Activated T-cell treated with anti-CD3 and anti-CD28 coated beads for 48 hours (primary cell): ENCODE measurements at regions not wholly inside any gene's neighbourhood (a gene's known extent, or its start where the extent isn't known, plus 50 kb on each side); places are given as distances from the start of the nearest gene placed in this dataset.
"Not testable (repeated sequence)": the region's sequence is repeated elsewhere in the genome, so short reads cannot be mapped to it uniquely, and the experiment has no call there.

ENCODE experiments used
- DNase-seq: peaks from one replicate; pipeline ENCODE4 v3.0.0-alpha.2; 2020; ENCODE audit warnings: low read depth

DNA sequence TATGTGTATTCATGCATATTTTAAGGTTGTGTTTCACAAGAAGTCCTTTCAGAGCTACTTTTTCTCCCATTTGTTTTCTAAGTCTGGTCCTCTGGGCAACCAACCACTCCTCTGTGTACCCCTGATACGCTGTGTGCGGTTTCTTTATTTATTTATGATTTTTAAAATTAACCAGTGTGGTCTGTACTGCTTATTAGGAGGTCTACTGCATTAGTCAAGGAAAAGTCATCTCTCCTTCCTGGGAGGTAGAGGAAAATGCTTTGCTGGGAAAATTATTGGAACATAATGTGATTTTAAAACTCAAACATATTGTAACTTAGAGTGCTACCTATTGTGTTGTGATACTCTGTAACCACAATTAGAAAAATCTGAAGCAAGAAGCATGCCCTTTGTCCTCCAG lies 1404.3 kb downstream of the SUCLG1 start:
- DNase-seq: no peak

DNA sequence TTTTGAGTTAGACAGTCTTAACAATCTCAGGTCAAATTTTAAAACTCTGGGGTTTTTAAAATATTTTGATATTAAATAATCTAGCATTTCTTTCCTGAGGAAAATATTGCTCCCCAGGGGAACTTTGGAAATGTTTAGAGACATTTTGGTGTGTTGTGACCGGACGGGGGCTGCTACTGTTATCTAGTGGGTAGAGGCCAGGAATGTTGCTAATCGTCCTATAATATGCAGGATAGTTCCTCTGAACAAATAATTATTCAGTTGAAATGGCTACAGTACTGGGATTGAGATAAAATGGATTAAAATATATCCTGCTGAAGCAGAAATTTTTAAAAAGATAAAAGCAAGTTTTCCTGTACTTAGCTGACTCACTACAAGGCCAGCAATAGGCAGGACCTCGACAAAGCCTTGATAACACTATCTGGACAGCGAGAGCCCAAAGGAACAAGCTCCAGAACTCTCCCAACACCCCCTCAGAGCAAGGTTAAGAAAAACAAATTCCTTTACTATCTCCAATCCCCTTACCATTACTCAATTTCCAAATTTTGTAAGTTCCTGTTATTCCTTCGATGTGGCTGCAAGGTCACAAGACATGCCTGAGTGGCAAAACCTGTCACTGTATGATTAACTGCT lies 1407.4 kb downstream of the SUCLG1 start:
- no peak for DNase-seq

DNA sequence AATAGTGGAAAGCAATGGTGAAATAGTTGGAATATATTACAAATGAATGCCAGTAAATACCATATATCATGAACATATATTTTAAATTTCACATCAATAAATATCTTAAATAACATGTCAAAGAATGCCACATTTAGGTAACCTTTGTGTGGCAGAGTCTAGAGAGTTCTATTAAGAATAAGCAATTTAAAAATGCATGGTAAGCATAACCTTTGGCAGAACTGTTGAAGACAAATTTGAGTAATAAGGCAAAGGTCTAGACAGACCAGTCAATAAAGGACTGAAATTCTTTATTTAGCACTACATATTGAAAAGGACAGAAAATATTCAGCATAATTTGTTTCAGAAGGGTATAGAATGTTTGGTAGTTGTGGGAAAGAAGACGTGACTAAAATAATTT lies 1417.0 kb downstream of the SUCLG1 start:
- DNase-seq: no peak

DNA sequence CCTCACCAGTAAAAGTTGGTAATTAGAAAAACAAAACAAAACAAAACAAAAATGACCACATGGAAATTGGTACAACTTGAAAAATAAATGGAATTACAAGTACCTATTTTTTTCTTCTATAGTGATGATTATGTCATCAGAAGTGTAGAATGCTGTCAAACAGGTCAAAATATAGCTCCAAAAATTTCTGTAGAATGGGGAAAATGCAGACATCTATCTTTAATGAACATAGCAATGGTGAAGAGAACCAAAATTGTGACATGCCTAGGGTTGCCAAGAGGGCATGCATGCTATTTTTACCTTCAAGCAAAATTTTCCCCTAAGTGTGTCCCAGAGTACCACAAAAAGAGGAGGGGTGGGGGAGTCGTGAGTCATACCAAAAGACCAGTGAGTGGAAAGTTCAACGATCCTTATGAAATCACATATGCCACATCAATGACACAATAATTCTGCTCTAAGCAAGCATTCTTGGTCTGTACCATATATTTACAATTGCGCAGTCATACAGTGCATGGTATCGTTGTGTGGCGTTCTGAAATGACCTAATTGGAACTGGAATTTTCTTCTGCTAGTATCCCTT lies 1436.4 kb downstream of the SUCLG1 start:
- DNase-seq: no peak

DNA sequence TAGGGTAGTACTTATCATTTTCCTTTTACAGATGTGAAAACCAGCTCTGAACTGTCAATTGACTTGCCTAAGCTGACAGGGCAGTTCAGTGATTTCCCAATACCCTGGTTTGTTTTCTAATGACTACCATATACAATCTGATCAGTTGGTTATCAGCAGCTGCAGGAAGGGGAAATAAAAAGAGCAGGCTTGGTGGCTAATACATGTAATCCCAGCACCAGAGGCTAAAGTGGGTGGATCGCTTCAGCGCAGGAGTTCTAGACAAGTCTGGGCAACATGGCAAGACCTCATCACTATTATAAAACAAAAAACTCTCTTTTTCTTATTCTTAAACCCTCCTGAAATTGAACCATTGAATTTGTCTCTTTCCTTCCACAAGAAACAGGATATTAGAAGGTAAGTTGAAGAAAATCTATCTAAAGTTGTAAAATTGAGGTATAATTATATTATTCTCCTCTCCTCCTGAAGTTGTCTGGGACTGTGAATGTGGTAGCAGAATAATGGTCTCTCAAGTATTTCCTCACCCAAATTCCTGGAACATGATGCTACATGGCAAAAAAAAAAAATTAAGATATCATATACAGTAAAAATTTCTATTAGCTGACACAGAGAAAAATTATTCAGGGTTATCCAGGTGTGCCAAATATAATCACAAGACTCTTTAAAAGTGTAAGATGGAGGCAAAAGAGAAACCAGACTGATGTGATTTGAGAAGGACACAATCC lies 1441.6 kb downstream of the SUCLG1 start:
- DNase-seq: no peak

DNA sequence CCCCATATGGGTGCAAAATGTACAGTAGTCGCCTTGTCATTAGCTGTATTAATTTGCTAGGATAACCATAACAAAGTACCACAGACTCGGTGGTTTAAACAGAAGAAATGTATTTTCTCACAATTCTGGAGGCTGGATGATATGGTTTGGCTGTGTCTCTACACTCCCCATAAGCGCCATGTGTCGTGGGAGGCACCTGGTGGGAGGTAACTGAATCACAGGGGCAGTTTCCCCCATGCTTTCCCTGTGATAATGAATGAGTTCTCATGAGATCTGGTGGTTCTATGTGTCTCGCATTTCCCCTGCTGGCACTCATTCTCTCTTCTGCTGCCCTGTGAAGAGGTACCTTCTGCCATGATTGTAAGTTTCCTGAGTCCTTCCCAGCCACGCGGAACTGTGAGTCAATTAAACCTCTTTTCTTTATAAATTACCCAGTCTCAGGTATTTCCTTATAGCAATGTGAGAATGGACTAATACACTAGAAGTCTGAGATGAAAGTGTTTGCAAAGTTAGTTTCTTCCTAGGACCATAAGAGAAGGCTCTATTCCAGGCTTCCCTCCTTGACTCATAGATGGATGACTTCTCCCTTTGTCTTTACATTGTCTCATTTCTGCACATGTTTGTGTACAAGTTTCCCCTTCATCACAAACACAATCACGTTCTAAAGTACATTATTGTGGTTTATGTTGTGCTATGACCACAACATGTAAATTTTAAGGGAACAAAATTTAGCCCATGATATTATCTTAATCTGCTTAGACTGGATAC lies 1442.6 kb downstream of the SUCLG1 start:
- DNase-seq: no peak

DNA sequence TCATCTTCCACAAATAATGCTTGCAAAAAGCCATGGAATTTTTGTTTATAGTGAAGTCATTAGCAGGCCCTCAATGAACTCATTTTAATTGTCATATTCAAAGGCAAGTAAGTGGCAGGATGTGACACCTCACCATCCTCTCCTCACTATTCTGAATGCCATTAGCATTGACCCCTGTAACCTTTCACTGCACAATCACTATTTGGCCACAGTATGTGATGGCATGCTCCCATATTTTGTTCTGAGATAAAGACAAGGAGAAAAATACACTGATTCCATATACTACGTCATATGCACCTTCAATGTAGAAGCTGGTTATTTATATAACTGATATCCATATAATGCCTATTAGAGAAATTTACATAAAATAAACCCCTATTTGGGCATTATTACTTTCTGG lies 1443.2 kb downstream of the SUCLG1 start:
- DNase-seq: no peak

DNA sequence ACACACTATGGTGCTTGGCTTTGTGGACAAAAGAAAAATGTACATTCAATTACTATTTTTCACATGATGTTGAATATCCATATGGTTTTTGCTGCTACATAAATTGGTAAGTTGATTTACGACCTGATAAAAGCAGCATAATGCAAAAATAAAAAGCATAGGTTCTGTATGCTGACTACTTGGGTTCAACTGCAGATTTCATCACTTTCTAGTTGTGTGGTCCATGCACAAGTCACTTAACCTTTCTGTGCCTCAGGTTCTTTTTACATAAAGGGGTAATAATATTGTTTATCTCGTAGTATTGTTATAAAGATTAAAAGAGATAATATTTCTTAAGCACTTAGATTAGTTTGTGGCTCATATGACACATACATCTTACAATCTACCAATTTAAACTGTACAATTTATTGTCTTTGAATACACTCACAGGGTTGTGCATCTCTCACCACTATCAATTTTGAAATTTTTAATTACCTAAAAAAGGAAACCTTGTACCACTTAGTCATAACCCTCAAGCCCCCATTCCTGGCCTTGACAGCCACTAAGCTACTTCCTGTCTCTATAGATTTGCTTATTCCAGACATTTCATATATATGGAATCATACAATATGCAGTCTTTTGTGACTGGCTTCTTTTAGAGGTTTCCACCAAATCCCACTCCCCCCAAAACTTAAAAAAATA lies 1443.9 kb downstream of the SUCLG1 start:
- no peak for DNase-seq

DNA sequence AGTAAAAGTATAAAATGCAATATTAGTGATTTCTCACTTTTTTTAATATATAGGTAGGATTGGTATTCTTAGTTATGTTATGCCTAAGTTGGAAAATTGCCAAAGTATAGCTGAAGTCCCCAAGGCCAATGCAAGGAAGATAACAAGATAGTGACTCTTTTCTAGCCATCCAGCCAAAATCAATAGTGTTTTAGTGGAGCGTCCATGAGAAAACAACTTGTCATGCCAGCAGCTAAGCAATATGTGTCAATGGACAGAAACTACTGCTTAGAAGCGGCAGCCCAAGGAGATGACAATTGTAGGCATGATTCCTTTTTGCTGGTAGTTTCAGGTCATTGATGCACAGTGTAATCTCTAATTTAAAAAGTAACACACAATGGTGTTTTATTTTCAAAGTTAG lies 1444.6 kb downstream of the SUCLG1 start:
- no peak for DNase-seq

DNA sequence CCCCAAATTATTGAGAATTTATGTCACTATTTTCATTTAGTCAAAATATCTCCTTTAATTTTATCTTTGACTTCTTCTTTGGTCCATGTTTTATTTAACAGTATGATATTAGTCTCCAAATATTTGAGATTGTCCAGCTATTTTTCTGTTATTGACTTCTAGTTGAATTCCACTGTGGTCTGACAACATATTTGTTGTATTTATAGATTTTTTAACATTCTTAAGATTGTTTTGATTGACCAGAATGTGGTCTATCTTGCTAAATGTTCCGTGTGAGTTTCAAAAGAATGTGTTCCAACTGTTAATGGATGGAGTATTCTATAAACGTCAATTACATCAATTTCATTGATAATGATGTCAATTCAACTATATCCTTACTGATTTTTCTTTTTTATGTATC lies 1452.1 kb downstream of the SUCLG1 start:
- no peak for DNase-seq

DNA sequence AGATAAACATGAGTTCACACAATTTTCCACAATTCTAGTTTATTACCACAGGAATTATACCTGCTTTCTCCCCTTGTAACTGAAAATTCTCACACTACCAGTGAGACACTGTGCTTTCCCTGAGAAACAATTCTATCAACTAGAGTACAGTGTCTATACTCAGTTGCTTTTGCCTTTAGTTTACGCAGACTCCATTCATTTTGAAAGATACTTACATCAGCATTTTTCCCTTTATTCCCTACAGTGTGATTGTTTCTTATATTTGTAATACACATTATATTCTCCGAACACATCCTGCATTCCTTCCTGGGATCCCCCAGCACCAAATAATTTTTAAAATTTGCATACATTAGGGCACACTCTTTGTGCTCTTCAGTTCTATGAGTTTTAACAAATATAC lies 1455.5 kb downstream of the SUCLG1 start:
- no peak for DNase-seq

DNA sequence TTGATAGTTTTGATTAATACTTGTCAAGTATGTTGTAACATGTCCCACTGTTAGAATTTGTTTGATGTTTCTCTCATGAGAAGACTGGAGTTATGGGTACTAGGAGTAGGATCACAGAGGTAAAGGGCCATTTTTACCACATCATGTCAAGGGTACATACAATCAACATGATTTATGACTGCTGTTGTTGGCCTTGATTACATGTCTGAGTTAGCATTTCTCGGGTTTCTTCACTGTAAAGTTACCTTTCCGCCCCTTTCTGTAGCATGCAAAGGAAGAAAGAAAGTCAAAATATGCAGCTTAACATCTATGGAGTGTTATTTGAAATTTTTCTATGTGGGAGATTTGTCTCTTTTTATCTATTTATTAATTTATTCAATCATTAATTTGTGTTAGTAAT lies 1456.4 kb downstream of the SUCLG1 start:
- DNase-seq: no peak

DNA sequence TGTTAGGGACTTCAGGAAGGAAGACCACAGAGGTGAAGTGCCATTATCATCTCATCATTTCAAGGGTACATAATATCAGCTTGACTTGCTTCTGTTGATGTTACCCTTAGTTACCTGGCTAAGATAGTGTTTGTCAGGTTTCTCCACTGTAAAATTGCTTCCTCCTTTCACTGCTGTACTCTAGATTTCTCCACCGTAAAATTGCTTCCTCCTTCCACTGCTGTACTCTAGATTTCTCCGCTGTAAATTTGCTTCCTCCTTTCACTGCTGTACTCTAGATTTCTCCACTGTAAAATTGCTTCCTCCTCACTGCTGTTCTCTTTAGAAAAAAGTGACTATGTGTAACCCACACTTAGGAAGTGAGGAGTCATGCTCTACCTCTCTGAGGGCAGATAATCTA lies 1460.3 kb downstream of the SUCLG1 start:
- no peak for DNase-seq

DNA sequence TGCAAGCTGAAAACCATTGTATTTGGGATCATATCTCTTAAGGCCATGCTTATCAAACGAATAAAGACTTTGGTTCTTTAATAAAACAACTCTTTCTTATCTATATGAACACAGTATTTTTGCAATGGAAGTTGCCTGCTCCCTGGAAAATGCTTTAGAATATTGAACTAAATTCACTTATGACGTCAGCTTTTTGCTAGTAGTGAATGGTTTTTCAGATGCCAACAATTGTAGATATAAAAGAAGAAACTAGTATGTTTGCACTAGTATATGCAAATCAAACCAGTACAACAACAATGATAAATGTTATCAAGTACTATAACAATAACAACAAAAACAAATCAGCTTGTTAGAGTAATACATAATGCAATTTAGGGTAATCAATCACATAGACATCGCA lies 1462.9 kb downstream of the SUCLG1 start:
- DNase-seq: no peak

DNA sequence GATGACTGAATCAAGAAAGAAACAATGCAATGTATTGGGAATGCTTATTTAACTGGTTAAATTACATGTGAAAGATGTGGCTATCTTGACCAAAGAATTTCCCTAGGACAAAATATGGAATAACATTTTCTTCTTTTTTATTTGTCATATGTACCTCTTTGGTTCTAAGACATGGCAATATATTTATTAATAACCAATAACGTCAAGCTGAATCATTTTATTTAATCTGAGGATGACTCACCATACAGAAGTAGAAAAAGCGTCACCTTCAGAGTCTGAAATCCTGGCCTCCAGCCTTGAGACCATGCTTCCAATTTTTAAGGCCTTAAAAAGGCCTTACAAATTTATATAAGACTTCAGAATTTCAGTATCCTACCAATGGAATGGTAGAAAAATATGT lies 1464.9 kb downstream of the SUCLG1 start:
- no peak for DNase-seq

DNA sequence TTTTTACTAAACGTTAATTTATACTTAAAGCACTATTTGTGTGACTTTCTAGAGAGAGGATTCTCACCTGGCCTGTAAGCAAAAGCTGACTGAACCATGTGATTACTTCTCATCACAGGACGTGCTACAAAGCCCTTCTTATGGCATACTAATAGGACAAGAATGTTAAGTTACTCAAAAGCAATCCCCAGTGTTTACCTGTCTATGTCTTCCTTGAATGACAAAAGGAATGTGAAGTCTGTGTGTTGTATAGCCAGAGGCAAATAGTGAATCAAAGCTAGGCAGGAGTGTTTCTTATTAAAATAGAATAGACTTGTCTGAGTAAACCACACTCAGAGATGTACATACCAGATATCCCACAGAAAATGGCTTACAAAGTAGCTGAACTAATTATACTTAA lies 1465.5 kb downstream of the SUCLG1 start:
- DNase-seq: no peak

DNA sequence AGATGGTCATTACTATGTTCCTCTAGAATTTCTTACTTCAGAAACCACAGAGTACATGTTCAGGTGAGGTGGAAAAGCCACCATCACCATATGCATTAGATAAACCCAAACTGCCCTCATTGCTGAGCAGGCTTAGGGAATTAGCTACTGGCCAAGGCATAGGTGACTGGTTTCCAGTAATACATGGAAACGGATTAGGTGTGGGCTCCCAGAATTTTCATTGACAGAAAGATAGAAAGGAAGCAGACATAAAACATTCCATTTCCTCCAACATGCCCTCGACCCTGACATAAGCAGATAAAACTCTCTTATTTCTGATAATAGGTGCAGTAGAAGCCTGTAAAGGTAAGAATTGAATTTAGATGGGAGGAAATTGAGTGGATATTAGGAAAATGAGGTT lies 1466.1 kb downstream of the SUCLG1 start:
- DNase-seq: no peak

DNA sequence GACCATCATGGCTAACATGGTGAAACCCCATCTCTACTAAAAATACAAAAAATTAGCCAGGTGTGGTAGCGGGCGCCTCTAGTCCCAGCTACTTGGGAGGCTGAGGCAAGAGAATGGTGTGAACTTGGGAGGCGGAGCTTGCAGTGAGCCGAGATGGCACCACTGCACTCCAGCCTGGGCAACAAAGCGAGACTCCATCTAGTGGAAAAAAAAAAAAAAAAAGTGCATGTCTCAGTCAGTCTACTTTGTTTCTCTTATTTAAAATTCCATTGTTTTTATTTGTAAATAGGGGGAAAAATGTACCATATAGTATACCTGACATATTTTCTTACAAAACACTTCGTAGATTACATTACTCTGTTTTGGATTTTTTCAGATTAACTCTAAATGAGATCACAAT lies 1471.4 kb downstream of the SUCLG1 start:
- DNase-seq: not testable (repeated sequence)

DNA sequence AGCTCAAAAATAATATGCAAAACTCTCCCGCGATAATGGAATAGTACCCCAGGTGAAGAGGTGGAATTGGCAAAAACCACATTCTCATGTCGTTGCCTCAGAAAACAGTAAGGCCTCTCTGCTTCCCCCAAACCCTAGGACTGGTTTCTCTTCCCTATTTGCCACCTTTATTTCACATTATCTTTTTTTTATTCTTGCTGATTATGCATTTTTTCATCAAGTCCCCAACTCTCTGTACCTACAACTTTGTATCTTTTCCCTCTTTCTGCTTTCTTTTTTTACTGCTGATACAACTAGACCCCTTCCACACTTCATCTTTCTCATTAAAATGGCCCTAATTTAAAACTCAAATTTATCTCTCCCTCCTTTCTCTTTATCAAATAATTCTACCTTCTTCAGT lies 1472.2 kb downstream of the SUCLG1 start:
- DNase-seq: no peak

DNA sequence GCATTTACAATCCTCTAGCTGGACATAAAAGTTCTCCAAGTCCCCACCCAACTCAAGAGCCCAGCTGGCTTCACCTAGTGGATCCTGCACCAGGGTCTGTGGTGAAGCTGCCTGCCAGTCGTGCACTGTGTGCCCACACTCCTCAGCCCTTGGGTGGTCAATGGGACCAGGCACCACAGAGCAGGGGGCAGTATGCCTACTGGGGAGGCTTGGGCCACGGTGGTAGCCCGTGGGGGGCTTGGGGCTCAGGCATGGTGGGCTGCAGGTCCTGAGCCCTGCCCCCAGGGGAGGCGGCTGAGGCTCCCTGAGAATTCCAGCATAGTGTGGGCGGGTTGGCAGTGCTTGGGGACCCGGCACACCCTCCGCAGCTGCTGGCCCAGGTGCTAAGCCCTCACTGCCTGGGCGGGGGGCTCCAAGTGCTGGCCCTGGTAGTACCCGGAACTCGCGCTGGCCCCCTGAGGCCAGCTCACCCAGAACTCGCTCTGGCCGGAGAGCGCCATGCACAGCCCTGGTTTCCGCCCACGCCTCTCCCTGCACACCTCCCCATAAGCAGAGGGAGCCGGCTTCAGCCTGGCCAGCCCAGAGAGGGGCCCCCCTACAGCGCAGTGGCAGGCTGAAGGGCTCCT lies 1473.4 kb downstream of the SUCLG1 start:
- no peak for DNase-seq

DNA sequence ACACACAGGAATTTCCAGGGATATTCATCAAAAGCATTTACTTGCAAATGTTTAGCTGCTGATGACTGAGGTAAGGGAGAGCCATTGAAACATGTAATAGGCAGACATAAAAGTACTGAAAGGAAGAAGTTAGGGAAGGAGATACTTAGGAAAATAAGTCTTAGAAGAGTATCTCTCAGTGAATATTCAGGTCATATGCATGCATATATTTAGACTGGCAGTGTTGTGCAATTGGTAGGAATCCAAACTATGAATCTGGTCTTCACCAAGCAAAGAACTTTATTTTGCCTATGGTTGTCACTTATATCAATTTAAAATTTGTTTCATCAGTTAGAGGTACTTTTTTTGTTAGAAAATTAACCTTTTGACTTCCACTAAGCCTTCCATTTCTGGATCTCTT lies 1490.7 kb downstream of the SUCLG1 start:
- no peak for DNase-seq

DNA sequence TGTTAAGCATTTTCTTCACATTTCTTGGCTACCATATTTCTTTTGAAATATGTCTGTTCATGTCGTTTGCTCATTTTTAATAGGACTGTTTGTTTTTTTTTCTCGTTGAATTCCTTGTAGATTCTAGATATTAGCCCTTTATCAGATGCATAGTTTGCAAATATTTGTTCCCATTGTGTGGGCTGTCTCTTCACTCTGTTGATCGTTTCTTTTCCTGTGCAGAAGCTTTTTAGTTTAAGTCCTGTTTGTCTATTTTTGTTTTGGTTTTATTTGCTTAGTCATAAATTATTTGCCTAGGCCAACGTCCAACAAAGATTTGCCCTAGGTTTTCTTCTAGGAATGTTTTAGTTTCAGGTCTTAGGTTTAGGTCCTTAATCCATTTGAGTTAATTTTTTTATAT lies 1494.7 kb downstream of the SUCLG1 start:
- no peak for DNase-seq
